ENCODE measurements at regions not wholly inside any gene's neighbourhood (a gene's known extent, or its start where the extent isn't known, plus 50 kb on each side); places are given as distances from the start of the nearest gene placed in this dataset.
A peak's percentile ranks its signal among the peaks of the same experiment; 100 is the strongest.

DNA sequence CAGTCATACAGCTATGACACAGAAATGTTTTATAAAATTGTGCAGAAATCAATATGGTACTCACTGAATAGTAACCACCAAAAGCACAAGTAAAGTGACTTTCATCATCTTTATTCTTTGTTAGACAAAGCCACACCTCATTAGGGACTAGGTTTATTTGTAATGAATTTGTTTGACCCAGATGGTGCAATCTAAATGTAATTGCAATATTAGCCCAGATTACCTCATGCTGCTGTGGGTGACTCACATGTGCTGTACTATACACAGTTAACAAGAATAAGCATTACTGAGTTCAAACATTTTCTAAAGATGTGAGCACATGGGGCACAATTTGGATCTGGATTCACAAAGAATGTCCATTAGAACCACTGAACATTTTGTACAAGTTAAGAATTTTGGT lies 759.3 kb upstream of the TYRP1 start:
- H3K27ac ChIP-seq = no peak overlapping the region
- H3K4me3 ChIP-seq = no peak overlapping the region
- H3K9me3 ChIP-seq = no peaks in the 10 kb centered on the region
- H3K4me1 ChIP-seq = no peaks in the 10 kb centered on the region
- intact Hi-C loops (cut with DNase I) = no loop called here
- no peak for DNase-seq
- TF ChIP-seq, protein P1, sequence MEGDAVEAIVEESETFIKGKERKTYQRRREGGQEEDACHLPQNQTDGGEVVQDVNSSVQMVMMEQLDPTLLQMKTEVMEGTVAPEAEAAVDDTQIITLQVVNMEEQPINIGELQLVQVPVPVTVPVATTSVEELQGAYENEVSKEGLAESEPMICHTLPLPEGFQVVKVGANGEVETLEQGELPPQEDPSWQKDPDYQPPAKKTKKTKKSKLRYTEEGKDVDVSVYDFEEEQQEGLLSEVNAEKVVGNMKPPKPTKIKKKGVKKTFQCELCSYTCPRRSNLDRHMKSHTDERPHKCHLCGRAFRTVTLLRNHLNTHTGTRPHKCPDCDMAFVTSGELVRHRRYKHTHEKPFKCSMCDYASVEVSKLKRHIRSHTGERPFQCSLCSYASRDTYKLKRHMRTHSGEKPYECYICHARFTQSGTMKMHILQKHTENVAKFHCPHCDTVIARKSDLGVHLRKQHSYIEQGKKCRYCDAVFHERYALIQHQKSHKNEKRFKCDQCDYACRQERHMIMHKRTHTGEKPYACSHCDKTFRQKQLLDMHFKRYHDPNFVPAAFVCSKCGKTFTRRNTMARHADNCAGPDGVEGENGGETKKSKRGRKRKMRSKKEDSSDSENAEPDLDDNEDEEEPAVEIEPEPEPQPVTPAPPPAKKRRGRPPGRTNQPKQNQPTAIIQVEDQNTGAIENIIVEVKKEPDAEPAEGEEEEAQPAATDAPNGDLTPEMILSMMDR (IDR thresholded peaks at IDR 0.05) = no peak
- no peaks in the 10 kb centered on the region for H3K36me3 ChIP-seq
- peak; percentile 31 for ATAC-seq
- H3K27me3 ChIP-seq = no peaks in the 10 kb centered on the region

DNA sequence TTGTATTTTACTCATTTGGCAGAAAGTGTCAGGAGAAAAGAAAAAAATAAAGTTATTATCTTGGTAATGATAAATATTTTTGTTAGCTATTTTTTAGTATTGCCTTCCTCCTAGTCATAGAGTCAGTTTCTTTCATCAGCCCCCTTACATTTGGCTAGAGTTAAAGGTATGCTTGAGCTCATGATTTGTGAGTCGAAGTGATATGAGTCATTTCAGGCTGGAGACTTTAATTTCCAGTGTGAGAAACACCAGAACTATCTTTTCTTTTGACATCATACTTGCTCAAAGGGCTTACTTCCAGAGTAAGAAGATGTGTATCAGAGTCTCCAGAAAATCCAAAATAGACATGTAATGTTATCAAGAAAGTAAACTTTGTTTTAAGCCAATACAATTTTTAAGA lies 746.7 kb upstream of the TYRP1 start:
- TF ChIP-seq, protein P1 (IDR thresholded peaks at IDR 0.05) = no peak
- peaks cover 0 to 5% of the 10 kb centered on the region in 2 donors for H3K9me3 ChIP-seq
- H3K27ac ChIP-seq = no peak overlapping the region
- ATAC-seq (no peak), DNase-seq (no peak)
- H3K4me3 ChIP-seq = no peak overlapping the region
- H3K36me3 ChIP-seq = no peaks in the 10 kb centered on the region
- H3K27me3 ChIP-seq = no peaks in the 10 kb centered on the region
- H3K4me1 ChIP-seq = no peaks in the 10 kb centered on the region
- intact Hi-C loops (cut with DNase I) = no loop called here

DNA sequence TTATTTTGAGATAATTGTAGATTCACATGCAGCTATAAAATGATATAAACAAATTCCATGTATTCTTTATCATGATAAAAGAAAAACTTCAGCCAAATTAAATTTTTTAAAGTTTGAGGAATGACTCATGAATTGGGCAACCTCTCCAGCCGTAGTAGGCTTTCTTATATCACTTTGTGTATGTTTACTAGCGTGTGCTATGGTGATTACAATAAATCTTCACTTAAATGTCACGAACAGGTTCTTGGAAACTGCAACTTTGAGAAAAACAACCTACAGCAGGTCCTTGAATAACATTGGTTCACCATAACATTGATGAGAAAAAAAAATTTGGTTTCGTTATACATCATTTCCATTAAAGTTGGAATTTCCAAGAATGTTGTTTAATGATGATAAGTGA lies 730.9 kb upstream of the TYRP1 start:
- intact Hi-C loops (cut with DNase I) = no loop called here
- peaks cover 0 to 14% of the 10 kb centered on the region in 2 donors for H3K9me3 ChIP-seq
- no peaks in the 10 kb centered on the region for H3K4me1 ChIP-seq
- DNase-seq = no peak
- H3K27ac ChIP-seq = no peak overlapping the region
- ATAC-seq = no peak
- H3K27me3 ChIP-seq = no peaks in the 10 kb centered on the region
- TF ChIP-seq, protein P1 (IDR thresholded peaks at IDR 0.05) = no peak
- H3K4me3 ChIP-seq = no peak overlapping the region
- no peaks in the 10 kb centered on the region for H3K36me3 ChIP-seq

DNA sequence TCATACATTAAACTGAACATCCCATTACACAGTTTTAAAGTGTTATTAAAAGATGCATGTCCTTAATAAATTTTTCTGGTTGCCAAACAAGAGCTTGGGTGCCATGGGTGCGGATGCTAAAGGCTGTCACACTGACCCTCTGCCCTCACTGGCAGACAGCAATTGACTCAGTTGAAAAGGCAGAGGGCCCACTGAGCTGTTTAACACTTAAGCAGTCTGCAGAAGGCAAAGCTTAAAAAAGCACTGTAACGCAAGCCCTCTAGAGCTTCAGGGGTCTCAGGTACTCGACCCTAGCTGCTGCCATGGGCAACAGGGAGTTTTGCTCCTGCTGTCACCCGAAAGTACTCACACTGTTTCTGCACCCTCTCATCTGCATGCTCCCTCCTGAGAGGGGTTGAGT lies 726.4 kb upstream of the TYRP1 start:
- intact Hi-C loops (cut with DNase I) = no loop called here
- TF ChIP-seq, protein P1 (IDR thresholded peaks at IDR 0.05) = no peak
- Histone ChIP-seq H3K27ac (no peak overlapping the region), H3K9me3 (no peaks in the 10 kb centered on the region), H3K4me3 (no peak overlapping the region), H3K4me1 (no peaks in the 10 kb centered on the region), H3K36me3 (no peaks in the 10 kb centered on the region), H3K27me3 (no peaks in the 10 kb centered on the region)
- no peak for ATAC-seq
- no peak for DNase-seq

DNA sequence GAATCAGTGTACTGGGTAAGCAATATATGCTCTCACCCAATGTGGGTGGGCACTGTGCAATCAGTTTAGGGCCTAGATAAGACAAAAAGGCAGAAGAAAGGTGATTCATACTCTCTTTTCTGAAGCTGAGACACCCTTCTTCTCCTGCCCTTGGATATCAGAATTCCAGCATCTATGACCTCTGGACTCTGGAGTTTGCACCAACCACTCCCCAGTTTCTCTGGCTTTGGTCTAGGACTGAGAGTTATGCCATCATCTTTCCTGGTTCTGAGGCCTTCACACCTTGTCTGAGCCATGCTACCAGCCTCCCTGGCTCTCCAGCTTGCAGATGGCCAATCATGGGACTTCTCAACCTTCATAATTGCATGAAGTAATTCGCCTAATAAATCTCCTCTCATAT lies 724.6 kb upstream of the TYRP1 start:
- intact Hi-C loops (cut with DNase I) = no loop called here
- Histone ChIP-seq H3K27me3 (no peaks in the 10 kb centered on the region), H3K9me3 (no peaks in the 10 kb centered on the region), H3K27ac (no peak overlapping the region), H3K36me3 (no peaks in the 10 kb centered on the region), H3K4me3 (no peak overlapping the region), H3K4me1 (no peaks in the 10 kb centered on the region)
- ATAC-seq (no peak), DNase-seq (no peak)
- TF ChIP-seq, protein P1 (IDR thresholded peaks at IDR 0.05) = no peak

Data from left lung (tissue), 4 donors.